Adrenal gland (tissue), 9 donors: ENCODE measurements at regions not wholly inside any gene's neighbourhood (a gene's known extent, or its start where the extent isn't known, plus 50 kb on each side); places are given as distances from the start of the nearest gene placed in this dataset.

Experiments used
- DNase-seq, 7 donors: peaks; one replicate each; pipeline ENCODE4 v3.0.0-alpha.2; 2019 to 2020
- H3K27ac ChIP-seq, 5 donors: fragments of 200-600 bp; sonication (generic) in 4 of 5; 1 replicate in 3 of 5; 2 replicates in 2 of 5; pipeline versions ENCODE4 v1.5.1 to v1.8.0; 2016 to 2020; ENCODE audit warnings: mild to moderate bottlenecking in 1 of 5
- H3K27me3 ChIP-seq: fragments of 200-600 bp; 2 replicates; pipeline ENCODE4 v1.8.0; 2021
- H3K36me3 ChIP-seq, 2 donors: fragments of 200-600 bp; replicated peaks in 1 of 2; 1 replicate in 1 of 2; 2 replicates in 1 of 2; pipeline versions ENCODE4 v1.5.1 to v1.8.0; 2018 to 2022
- H3K4me1 ChIP-seq, 2 donors: fragments of 200-600 bp; replicated peaks in 1 of 2; 1 replicate in 1 of 2; 2 replicates in 1 of 2; pipeline versions ENCODE4 v1.5.1 to v1.8.0; 2018 to 2021
- H3K4me3 ChIP-seq, 4 donors: fragments of 200-600 bp; sonication (generic) in 3 of 4; one replicate each; pipeline ENCODE4 v1.5.1; 2016 to 2018
- H3K9me3 ChIP-seq, 3 donors: fragments of 200-600 bp; sonication (generic) in 1 of 3; replicated peaks in 1 of 3; 1 replicate in 2 of 3; 2 replicates in 1 of 3; pipeline versions ENCODE4 v1.5.1 to v1.8.0; 2016 to 2021
- POLR2A ChIP-seq, 2 donors: fragments of 450-650 bp; IDR thresholded peaks; one replicate each; pipeline ENCODE4 v1.6.1; 2017; ENCODE audit warnings: antibody characterized with exemption in 2 of 2, mild to moderate bottlenecking in 2 of 2, moderate library complexity in 1 of 2
- WGBS, 4 donors: extraction: QIAGEN DNeasy Blood & Tissue Kit in 2 of 4; methylation state at CpG; one replicate each; pipeline versions ENCODE4 v1.1.5 to v1.1.7; 2013 to 2017; 5-methylcytosine and 5-hydroxymethylcytosine counted together
- intact Hi-C, 2 donors: fragments of 100-400 bp; cut with DNase I; formaldehyde crosslinking; loops; one replicate each; pipeline versions ENCODE4 v1.14.1 to v1.15.0; 2022 to 2023
- TF ChIP-seq, protein P1 (sequence below), 6 experiments: fragments of 450-650 bp in 4 of 6; fragments of 200-600 bp in 2 of 6; sonication (generic) in 1 of 6; IDR thresholded peaks; 1 replicate in 5 of 6; 2 replicates in 1 of 6; pipeline versions ENCODE4 v1.5.1 to v1.8.0; 2016 to 2021; ENCODE audit warnings: antibody characterized with exemption in 6 of 6, mild to moderate bottlenecking in 2 of 6, moderate library complexity in 1 of 6
- donor health status: healthy with polysubstance abuse.
- donor health status: Bipolar disorder and iron deficiency.
- donor health status: DM: yes; HTN: yes; CAD: no.
- donor health status: DM: no; HTN: no; CAD: no.
- donor health status: DM: no; HTN: no; CAD: no.

DNA sequence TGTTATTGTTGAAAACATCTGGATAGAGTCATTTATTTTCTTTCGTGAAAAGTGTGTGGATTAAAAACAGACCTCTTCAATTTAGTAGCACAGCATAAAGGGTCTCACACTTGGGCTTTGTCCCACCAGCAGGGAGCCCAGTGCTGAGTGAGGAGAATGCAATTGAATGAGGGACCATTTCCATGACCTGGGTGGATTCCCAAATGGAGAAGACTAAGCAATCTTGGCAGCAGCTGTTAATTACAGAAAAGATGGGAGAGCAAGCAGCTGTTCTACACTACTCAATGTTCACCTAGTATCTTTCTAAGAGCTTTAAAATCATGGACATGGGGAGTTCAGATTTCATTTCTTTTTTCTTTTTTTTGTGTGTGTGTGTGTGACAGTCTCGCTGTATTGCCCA lies 121.8 kb upstream of the FN1 start:
- H3K36me3 ChIP-seq = no peaks in the 10 kb centered on the region
- H3K27ac ChIP-seq = no peak overlapping the region
- no peaks in the 10 kb centered on the region for H3K9me3 ChIP-seq
- TF ChIP-seq, protein P1, sequence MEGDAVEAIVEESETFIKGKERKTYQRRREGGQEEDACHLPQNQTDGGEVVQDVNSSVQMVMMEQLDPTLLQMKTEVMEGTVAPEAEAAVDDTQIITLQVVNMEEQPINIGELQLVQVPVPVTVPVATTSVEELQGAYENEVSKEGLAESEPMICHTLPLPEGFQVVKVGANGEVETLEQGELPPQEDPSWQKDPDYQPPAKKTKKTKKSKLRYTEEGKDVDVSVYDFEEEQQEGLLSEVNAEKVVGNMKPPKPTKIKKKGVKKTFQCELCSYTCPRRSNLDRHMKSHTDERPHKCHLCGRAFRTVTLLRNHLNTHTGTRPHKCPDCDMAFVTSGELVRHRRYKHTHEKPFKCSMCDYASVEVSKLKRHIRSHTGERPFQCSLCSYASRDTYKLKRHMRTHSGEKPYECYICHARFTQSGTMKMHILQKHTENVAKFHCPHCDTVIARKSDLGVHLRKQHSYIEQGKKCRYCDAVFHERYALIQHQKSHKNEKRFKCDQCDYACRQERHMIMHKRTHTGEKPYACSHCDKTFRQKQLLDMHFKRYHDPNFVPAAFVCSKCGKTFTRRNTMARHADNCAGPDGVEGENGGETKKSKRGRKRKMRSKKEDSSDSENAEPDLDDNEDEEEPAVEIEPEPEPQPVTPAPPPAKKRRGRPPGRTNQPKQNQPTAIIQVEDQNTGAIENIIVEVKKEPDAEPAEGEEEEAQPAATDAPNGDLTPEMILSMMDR (IDR thresholded peaks at IDR 0.05) = no peak
- TF ChIP-seq POLR2A (IDR thresholded peaks at IDR 0.05) = no peak
- intact Hi-C loops = no loop called here
- no peak overlapping the region for H3K4me3 ChIP-seq
- 84 to 92% (median 92%) methylated on average over 2 of the region's 2 CpGs for WGBS, 4 donors
- H3K27me3 ChIP-seq = no peaks in the 10 kb centered on the region
- no peak for DNase-seq
- no peaks in the 10 kb centered on the region for H3K4me1 ChIP-seq

DNA sequence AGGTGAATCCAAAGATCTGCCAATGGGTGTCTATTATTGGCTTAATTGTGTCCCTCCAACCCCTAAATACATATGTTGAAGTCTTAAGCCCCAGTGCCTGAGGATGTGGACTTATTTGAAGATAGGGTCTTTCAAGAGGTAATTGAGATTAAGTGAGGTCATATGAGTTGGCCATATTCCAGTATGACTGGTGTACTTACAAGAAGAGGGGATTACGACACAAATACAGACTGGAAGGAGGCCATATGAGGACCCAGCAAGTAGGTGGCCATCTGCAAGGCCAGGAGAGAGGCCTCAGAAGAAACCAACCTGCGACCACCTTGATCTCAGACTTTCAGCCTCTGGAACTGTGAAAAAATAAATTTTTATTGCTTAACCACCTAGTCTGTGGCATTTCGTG lies 121.1 kb upstream of the FN1 start:
- Histone ChIP-seq H3K9me3 (no peaks in the 10 kb centered on the region), H3K4me1 (no peaks in the 10 kb centered on the region), H3K4me3 (no peak overlapping the region), H3K27me3 (no peaks in the 10 kb centered on the region), H3K36me3 (no peaks in the 10 kb centered on the region), H3K27ac (no peak overlapping the region)
- TF ChIP-seq, protein P1 (IDR thresholded peaks at IDR 0.05) = no peak
- no peak for TF ChIP-seq POLR2A (IDR thresholded peaks at IDR 0.05)
- DNase-seq = no peak
- 77 to 85% (median 84%) methylated on average over 3 of the region's 3 CpGs for WGBS, 4 donors
- intact Hi-C loops = no loop called here

- Histone ChIP-seq H3K4me3 (no peak overlapping the region), H3K27ac (no peak overlapping the region), H3K27me3 (no peaks in the 10 kb centered on the region), H3K9me3 (no peaks in the 10 kb centered on the region), H3K4me1 (no peaks in the 10 kb centered on the region), H3K36me3 (no peaks in the 10 kb centered on the region)
- intact Hi-C loops = no loop called here
- TF ChIP-seq POLR2A (IDR thresholded peaks at IDR 0.05) = no peak
- TF ChIP-seq, protein P1 (IDR thresholded peaks at IDR 0.05) = no peak
- no peak for DNase-seq
- 67 to 83% (median 76%) methylated on average over 5 of the region's 5 CpGs for WGBS, 4 donors
These were observed 119.0 kb upstream of the FN1 start for GRCh38 chr2:215554689-215555498.

DNA sequence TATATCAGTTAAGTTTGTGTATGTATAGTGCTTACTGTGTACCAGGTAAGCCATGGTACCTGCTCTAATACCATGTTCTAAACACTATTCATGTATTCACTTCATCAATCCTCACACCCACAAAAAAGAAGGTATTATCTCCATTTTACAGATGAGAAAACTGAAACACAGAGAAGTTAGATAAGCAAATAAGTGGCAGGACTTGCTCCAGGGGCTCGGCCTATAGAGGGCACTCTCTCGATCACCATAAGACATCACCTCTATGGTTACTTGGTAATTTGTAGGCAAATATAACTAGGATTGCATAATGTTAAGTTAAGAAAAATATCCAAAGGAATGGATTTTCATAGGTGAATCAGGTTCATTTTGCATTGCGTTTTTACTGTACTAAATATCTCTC lies 118.1 kb upstream of the FN1 start:
- DNase-seq = no peak
- WGBS, 4 donors = 94 to 96% (median 95%) methylated on average over 3 of the region's 3 CpGs
- no peaks in the 10 kb centered on the region for H3K9me3 ChIP-seq
- no peak overlapping the region for H3K4me3 ChIP-seq
- H3K27me3 ChIP-seq = no peaks in the 10 kb centered on the region
- intact Hi-C loops = no loop called here
- no peaks in the 10 kb centered on the region for H3K36me3 ChIP-seq
- no peaks in the 10 kb centered on the region for H3K4me1 ChIP-seq
- TF ChIP-seq POLR2A (IDR thresholded peaks at IDR 0.05) = no peak
- TF ChIP-seq, protein P1 (IDR thresholded peaks at IDR 0.05) = no peak
- H3K27ac ChIP-seq = no peak overlapping the region
